A673 (cell line): ENCODE measurements at regions not wholly inside any gene's neighbourhood (a gene's known extent, or its start where the extent isn't known, plus 50 kb on each side); places are given as distances from the start of the nearest gene placed in this dataset.

Experiments
- CTCF ChIP-seq: fragments of 300-800, 200-600 bp; sonication (generic); conservative IDR thresholded peaks from 2 replicates; pipeline ENCODE4 v1.5.1; 2017; ENCODE audit warnings: low read depth, mild to moderate bottlenecking, antibody characterized with exemption, low read length, moderate library complexity, mixed read lengths
- EZH2 ChIP-seq: fragments of 200-600 bp; sonication (generic); IDR thresholded peaks from 2 replicates; pipeline ENCODE4 v1.6.1; 2017; ENCODE audit warnings: borderline replicate concordance, low read depth, mild to moderate bottlenecking, mixed read lengths, antibody characterized with exemption, low read length; ENCODE audit not compliant: poor library complexity, severe bottlenecking

DNA sequence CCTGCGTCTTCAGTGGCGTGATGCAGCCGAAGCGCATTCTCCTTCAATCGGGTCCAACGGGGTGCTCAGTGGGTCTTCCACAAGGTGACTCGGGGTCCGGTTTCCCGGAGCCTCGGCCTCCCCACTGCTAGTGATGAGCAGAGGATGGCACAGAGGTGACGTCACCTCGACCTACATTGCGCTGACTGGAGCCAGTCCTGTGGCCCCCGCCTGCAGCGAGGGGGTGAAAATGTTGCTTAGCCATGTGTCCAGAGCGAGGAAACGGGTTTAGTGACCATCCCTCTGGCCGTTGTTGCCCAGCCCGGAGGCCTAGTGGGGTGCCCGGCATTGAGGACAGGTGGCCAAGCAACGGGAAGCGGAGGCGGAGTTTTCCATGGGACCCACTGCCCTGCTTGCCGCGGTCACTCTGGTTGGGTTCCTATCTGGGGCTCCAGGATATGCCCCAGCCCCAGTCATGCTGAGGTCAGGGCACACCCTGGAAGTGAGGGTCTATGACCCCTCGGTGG, 190.6 kb upstream of the CIBAR2 start:
- TF ChIP-seq CTCF = no peak
- TF ChIP-seq EZH2 = no peak
